Hematopoietic multipotent progenitor cell treated with erythropoietin and hydrocortisone succinate and interleukin-3 and kit ligand, for 6 days (in vitro differentiated cells): ENCODE measurements at regions not wholly inside any gene's neighbourhood (a gene's known extent, or its start where the extent isn't known, plus 50 kb on each side); places are given as distances from the start of the nearest gene placed in this dataset.
"Not testable (repeated sequence)": the region's sequence is repeated elsewhere in the genome, so short reads cannot be mapped to it uniquely, and the experiment has no call there.

Experiments used
- DNase-seq: peaks from one replicate; pipeline ENCODE4 v3.0.0-alpha.2; 2015

- DNase-seq: not testable (repeated sequence)
Observed at GRCh38 chr21:35590284-35590683, 470.0 kb downstream of the SETD4 start.

- DNase-seq: no peak
Observed at GRCh38 chr21:35587841-35588380, 472.4 kb downstream of the SETD4 start.

- no peak for DNase-seq
Observed at GRCh38 chr21:35586305-35586704, 474.0 kb downstream of the SETD4 start.

GRCh38 chr21:35585878-35586277, 474.4 kb downstream of the SETD4 start:
- DNase-seq: no peak

GRCh38 chr21:35585155-35585554, 475.2 kb downstream of the SETD4 start:
- no peak for DNase-seq

GRCh38 chr21:35583566-35584216, 476.6 kb downstream of the SETD4 start:
- DNase-seq: no peak

- no peak for DNase-seq
Observed at GRCh38 chr21:35582731-35583130, 477.6 kb downstream of the SETD4 start.

GRCh38 chr21:35581640-35582039, 478.7 kb downstream of the SETD4 start:
- DNase-seq: no peak

- DNase-seq: no peak
Observed at GRCh38 chr21:35579520-35580293, 480.6 kb downstream of the SETD4 start.

- no peak for DNase-seq
Observed at GRCh38 chr21:35578831-35579471, 481.4 kb downstream of the SETD4 start.

GRCh38 chr21:35578347-35578782, 482.0 kb downstream of the SETD4 start:
- DNase-seq: no peak

- DNase-seq: no peak
Observed at GRCh38 chr21:35575280-35575915, 484.9 kb downstream of the SETD4 start.

- no peak for DNase-seq
Observed at GRCh38 chr21:35573472-35574374, 486.6 kb downstream of the SETD4 start.

- no peak for DNase-seq
Observed at GRCh38 chr21:35571910-35572309, 488.4 kb downstream of the SETD4 start.

- no peak for DNase-seq
Observed at GRCh38 chr21:35568643-35569042, 491.7 kb downstream of the SETD4 start.

GRCh38 chr21:35566874-35567273, 493.5 kb downstream of the SETD4 start:
- DNase-seq: no peak

- no peak for DNase-seq
Observed at GRCh38 chr21:35565204-35565611, 495.1 kb downstream of the SETD4 start.

- DNase-seq: no peak
Observed at GRCh38 chr21:35563885-35564451, 496.4 kb downstream of the SETD4 start.

GRCh38 chr21:35562876-35563275, 497.4 kb downstream of the SETD4 start:
- no peak for DNase-seq

- DNase-seq: no peak
Observed at GRCh38 chr21:35561116-35561515, 499.2 kb downstream of the SETD4 start.

- DNase-seq: no peak
Observed at GRCh38 chr21:35559829-35560225, 500.5 kb downstream of the SETD4 start.
